Kidney (tissue), 13 donors: ENCODE measurements at regions not wholly inside any gene's neighbourhood (a gene's known extent, or its start where the extent isn't known, plus 50 kb on each side); places are given as distances from the start of the nearest gene placed in this dataset.
A peak's percentile ranks its signal among the peaks of the same experiment; 100 is the strongest.

Experiments
- DNase-seq, 5 donors: peaks; one replicate each; pipeline ENCODE4 v3.0.0-alpha.2; 2013 to 2020
- FAIRE-seq: peaks from 2 replicates; lab custom pipeline; 2012; peaks lifted over from hg19 to GRCh38; lab: Jason Lieb, UNC
- H3K27ac ChIP-seq, 2 donors: one replicate each; pipeline ENCODE4 v1.7.0; 2013; ENCODE audit warnings: low read depth in 2 of 2, low read length in 2 of 2, inconsistent platforms in 1 of 2
- H3K27me3 ChIP-seq: one replicate; pipeline ENCODE4 v1.7.1; 2013; ENCODE audit warnings: low read length, inconsistent platforms; ENCODE audit not compliant: control insufficient read depth, insufficient read depth
- H3K36me3 ChIP-seq, 3 donors: one replicate each; pipeline versions ENCODE4 v1.7.0 to v1.7.1; 2013; ENCODE audit warnings: low read length in 3 of 3, control low read depth in 1 of 3, inconsistent platforms in 1 of 3; ENCODE audit not compliant: insufficient read depth in 3 of 3, control insufficient read depth in 2 of 3
- H3K4me1 ChIP-seq, 3 donors: one replicate each; pipeline versions ENCODE4 v1.7.0 to v1.7.1; 2013; ENCODE audit warnings: low read length in 3 of 3, inconsistent platforms in 1 of 3, low read depth in 1 of 3; ENCODE audit not compliant: control insufficient read depth in 2 of 3, insufficient read depth in 2 of 3
- H3K4me3 ChIP-seq, 3 donors: one replicate each; pipeline versions ENCODE4 v1.7.0 to v1.8.1; 2013; ENCODE audit warnings: low read length in 3 of 3, control low read depth in 1 of 3, inconsistent platforms in 1 of 3
- H3K9ac ChIP-seq, 3 donors: one replicate each; pipeline versions ENCODE4 v1.7.0 to v1.7.1; 2013; ENCODE audit warnings: low read length in 3 of 3, control low read depth in 1 of 3, inconsistent platforms in 1 of 3
- H3K9me3 ChIP-seq, 3 donors: one replicate each; pipeline versions ENCODE4 v1.7.0 to v1.7.1; 2013; ENCODE audit warnings: low read length in 3 of 3, control low read depth in 1 of 3, inconsistent platforms in 1 of 3; ENCODE audit not compliant: control insufficient read depth in 2 of 3, insufficient read depth in 1 of 3
- intact Hi-C: fragments of 100-400 bp; cut with DNase I; formaldehyde crosslinking; loops from one replicate; pipeline ENCODE4 v1.11.1; 2022
- TF ChIP-seq, protein P1 (sequence below): IDR thresholded peaks from 3 replicates; pipeline ENCODE4 v1.5.1; 2012; ENCODE audit warnings: mild to moderate bottlenecking, moderate library complexity, borderline replicate concordance; ENCODE audit not compliant: insufficient read depth; ENCODE audit errors: extremely low read depth
- donor health status: control.
- donor health status: control.
- donor health status: control.
- donor health status: control.
- donor health status: control.
- donor health status: DM: yes; HTN: yes; CAD: no.
- donor health status: Normal renal cell carcinoma (clear cell type).

DNA sequence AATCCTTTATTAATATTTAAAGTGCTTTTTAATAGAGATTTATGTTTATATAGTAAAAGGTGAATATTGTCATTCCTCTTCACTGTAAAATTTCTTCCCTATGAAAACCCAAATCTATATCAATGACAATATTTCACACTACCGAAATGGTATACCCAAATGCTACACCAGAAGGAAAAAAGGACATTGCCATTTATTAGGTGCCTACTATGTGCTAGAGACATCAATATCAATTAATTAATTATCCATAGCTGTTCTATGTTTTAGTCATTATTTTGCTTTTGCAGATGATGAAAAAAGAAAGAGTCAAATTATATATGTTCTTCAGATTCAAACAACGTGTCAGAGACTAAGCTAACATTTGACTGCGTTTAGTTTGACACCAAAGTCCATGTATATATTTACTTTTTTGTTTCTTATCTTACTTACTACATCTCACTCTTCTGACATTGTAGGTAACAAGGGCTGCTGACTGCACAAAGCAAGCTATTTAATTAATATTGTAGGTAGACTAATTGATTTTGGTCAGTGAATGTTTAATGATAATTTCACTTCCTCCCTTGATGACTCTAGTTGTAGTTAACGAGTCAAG, 614.0 kb upstream of the FOXG1 start:
- TF ChIP-seq, protein P1, sequence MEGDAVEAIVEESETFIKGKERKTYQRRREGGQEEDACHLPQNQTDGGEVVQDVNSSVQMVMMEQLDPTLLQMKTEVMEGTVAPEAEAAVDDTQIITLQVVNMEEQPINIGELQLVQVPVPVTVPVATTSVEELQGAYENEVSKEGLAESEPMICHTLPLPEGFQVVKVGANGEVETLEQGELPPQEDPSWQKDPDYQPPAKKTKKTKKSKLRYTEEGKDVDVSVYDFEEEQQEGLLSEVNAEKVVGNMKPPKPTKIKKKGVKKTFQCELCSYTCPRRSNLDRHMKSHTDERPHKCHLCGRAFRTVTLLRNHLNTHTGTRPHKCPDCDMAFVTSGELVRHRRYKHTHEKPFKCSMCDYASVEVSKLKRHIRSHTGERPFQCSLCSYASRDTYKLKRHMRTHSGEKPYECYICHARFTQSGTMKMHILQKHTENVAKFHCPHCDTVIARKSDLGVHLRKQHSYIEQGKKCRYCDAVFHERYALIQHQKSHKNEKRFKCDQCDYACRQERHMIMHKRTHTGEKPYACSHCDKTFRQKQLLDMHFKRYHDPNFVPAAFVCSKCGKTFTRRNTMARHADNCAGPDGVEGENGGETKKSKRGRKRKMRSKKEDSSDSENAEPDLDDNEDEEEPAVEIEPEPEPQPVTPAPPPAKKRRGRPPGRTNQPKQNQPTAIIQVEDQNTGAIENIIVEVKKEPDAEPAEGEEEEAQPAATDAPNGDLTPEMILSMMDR = no peak
- Histone ChIP-seq H3K4me3 (no peak overlapping the region), H3K9ac (no peak overlapping the region), H3K27ac (no peak overlapping the region), H3K36me3 (no peaks in the 10 kb centered on the region), H3K4me1 (no peaks in the 10 kb centered on the region), H3K27me3 (no peaks in the 10 kb centered on the region), H3K9me3 (no peaks in the 10 kb centered on the region)
- no peak for DNase-seq
- intact Hi-C loops = no loop called here
- no peak for FAIRE-seq

- H3K27ac ChIP-seq = no peak overlapping the region
- H3K27me3 ChIP-seq = no peaks in the 10 kb centered on the region
- no peak overlapping the region for H3K4me3 ChIP-seq
- DNase-seq (peak in 1 of 5 donors; percentile 55), FAIRE-seq (no peak)
- intact Hi-C loops = no loop called here
- no peaks in the 10 kb centered on the region for H3K4me1 ChIP-seq
- H3K9me3 ChIP-seq = no peaks in the 10 kb centered on the region
- TF ChIP-seq, protein P1 = no peak
- no peak overlapping the region for H3K9ac ChIP-seq
- no peaks in the 10 kb centered on the region for H3K36me3 ChIP-seq
These were observed 609.2 kb upstream of the FOXG1 start for GRCh38 chr14:28157289-28157869.

- intact Hi-C loops = no loop called here
- no peak overlapping the region for H3K4me3 ChIP-seq
- FAIRE-seq (no peak), DNase-seq (peak in 1 of 5 donors; percentile 57)
- no peaks in the 10 kb centered on the region for H3K27me3 ChIP-seq
- no peaks in the 10 kb centered on the region for H3K9me3 ChIP-seq
- H3K36me3 ChIP-seq = no peaks in the 10 kb centered on the region
- H3K27ac ChIP-seq = no peak overlapping the region
- no peak overlapping the region for H3K9ac ChIP-seq
- TF ChIP-seq, protein P1 = no peak
- no peaks in the 10 kb centered on the region for H3K4me1 ChIP-seq
These were observed 608.4 kb upstream of the FOXG1 start for GRCh38 chr14:28157887-28158791.
